ENCODE measurements at regions not wholly inside any gene's neighbourhood (a gene's known extent, or its start where the extent isn't known, plus 50 kb on each side); places are given as distances from the start of the nearest gene placed in this dataset.

DNA sequence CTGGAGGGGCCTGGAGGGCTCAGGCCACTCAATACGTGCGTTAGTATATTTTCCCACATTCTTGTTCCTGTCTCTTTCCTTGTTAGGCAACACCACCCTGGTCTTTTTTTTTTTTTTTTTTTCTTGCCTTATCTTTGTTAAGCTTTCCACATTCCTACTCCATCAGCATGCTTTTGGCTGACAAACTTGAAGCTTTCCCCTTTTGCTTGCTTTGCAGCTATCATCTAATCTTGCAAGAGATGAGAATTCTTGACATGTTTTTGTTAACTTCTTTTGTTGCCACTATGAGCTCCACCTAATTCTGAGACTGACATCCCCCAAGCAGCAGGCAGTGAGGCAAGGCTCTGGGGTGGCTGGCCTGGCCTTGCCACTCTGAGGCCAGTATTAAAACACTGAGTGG is 52.5 kb upstream of the NRP1 start:
- TF ChIP-seq, protein P1, sequence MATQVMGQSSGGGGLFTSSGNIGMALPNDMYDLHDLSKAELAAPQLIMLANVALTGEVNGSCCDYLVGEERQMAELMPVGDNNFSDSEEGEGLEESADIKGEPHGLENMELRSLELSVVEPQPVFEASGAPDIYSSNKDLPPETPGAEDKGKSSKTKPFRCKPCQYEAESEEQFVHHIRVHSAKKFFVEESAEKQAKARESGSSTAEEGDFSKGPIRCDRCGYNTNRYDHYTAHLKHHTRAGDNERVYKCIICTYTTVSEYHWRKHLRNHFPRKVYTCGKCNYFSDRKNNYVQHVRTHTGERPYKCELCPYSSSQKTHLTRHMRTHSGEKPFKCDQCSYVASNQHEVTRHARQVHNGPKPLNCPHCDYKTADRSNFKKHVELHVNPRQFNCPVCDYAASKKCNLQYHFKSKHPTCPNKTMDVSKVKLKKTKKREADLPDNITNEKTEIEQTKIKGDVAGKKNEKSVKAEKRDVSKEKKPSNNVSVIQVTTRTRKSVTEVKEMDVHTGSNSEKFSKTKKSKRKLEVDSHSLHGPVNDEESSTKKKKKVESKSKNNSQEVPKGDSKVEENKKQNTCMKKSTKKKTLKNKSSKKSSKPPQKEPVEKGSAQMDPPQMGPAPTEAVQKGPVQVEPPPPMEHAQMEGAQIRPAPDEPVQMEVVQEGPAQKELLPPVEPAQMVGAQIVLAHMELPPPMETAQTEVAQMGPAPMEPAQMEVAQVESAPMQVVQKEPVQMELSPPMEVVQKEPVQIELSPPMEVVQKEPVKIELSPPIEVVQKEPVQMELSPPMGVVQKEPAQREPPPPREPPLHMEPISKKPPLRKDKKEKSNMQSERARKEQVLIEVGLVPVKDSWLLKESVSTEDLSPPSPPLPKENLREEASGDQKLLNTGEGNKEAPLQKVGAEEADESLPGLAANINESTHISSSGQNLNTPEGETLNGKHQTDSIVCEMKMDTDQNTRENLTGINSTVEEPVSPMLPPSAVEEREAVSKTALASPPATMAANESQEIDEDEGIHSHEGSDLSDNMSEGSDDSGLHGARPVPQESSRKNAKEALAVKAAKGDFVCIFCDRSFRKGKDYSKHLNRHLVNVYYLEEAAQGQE (IDR thresholded peaks at IDR 0.05; ENCODE audit: low read depth) = no peak
- no peak for TF ChIP-seq TCF12 (IDR thresholded peaks at IDR 0.05; ENCODE audit: low read depth)

DNA sequence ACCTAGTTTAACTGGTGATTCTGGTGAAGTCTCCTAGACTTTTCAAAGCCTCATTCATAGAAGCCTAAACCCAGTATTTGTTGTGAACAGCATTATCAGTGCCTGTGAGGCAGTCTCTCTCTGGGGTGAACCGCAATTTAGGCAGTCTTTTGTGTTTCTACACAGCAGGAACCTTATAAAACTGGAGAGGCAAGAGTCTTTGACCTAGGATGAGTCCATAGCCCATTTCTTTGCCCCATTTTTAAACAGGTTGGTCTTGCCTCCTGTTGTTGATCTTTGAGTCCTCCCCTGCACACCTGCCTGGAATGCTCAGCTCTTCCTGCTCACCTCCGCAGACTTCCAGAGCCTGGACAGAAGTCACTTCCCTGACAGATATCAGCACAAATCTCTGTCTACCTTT is 51.2 kb upstream of the NRP1 start:
- TF ChIP-seq CREB1 (IDR thresholded peaks at IDR 0.05; ENCODE audit: low read depth) (no peak), NFIC (IDR thresholded peaks at IDR 0.05) (no peak), EGR1 (IDR thresholded peaks at IDR 0.05) (no peak), YY1 (IDR thresholded peaks at IDR 0.05; ENCODE audit: low read depth) (no peak), TCF12 (IDR thresholded peaks at IDR 0.05; ENCODE audit: low read depth) (no peak), TEAD4 (IDR thresholded peaks at IDR 0.05) (no peak), CEBPB (IDR thresholded peaks at IDR 0.05) (no peak), ZBTB7A (IDR thresholded peaks at IDR 0.05; ENCODE audit: low read depth) (no peak), EP300 (IDR thresholded peaks at IDR 0.05; ENCODE audit: borderline replicate concordance) (no peak), RAD21 (IDR thresholded peaks at IDR 0.05; ENCODE audit: low read depth) (no peak), TAF1 (IDR thresholded peaks at IDR 0.05; ENCODE audit: low read depth) (no peak), FOXM1 (IDR thresholded peaks at IDR 0.05; ENCODE audit: borderline replicate concordance, low read depth) (no peak)
- TF ChIP-seq, protein P2, sequence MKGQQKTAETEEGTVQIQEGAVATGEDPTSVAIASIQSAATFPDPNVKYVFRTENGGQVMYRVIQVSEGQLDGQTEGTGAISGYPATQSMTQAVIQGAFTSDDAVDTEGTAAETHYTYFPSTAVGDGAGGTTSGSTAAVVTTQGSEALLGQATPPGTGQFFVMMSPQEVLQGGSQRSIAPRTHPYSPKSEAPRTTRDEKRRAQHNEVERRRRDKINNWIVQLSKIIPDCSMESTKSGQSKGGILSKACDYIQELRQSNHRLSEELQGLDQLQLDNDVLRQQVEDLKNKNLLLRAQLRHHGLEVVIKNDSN (IDR thresholded peaks at IDR 0.05) = no peak
- TF ChIP-seq, protein P3, sequence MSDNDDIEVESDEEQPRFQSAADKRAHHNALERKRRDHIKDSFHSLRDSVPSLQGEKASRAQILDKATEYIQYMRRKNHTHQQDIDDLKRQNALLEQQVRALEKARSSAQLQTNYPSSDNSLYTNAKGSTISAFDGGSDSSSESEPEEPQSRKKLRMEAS (IDR thresholded peaks at IDR 0.05) = no peak
- TF ChIP-seq, protein P1 (IDR thresholded peaks at IDR 0.05; ENCODE audit: low read depth) = no peak

DNA sequence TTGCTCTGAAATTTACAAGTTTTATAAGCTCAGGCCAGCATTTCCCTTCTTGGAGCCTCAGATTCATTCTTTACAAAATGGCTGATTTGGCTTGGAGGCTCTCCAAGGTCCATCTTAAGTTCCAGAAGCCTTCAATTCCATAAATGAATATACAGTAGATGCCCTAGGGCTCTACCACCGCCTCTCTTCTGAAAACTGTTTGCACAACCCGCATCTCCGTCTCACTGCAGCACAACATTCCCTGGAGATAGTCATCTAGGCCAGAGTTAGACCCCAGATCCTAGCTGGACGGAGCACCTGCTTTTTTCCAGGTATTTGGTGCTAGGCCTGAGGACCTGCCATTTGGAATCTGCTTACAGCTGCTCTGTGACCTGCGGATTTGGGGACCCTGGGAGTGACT is 50.5 kb upstream of the NRP1 start:
- TF ChIP-seq, protein P1 (IDR thresholded peaks at IDR 0.05; ENCODE audit: low read depth) = no peak
- TF ChIP-seq TAF1 (IDR thresholded peaks at IDR 0.05; ENCODE audit: low read depth) = no peak
- no peak for TF ChIP-seq NFIC (IDR thresholded peaks at IDR 0.05)
- TF ChIP-seq TCF12 (IDR thresholded peaks at IDR 0.05; ENCODE audit: low read depth) = no peak
- TF ChIP-seq YY1 (IDR thresholded peaks at IDR 0.05; ENCODE audit: low read depth) = no peak
- no peak for TF ChIP-seq FOXM1 (IDR thresholded peaks at IDR 0.05; ENCODE audit: borderline replicate concordance, low read depth)
- TF ChIP-seq, protein P3 (IDR thresholded peaks at IDR 0.05) = no peak
- TF ChIP-seq, protein P2 (IDR thresholded peaks at IDR 0.05) = no peak
- no peak for TF ChIP-seq CEBPB (IDR thresholded peaks at IDR 0.05)
- TF ChIP-seq CREB1 (IDR thresholded peaks at IDR 0.05; ENCODE audit: low read depth) = no peak
- no peak for TF ChIP-seq TEAD4 (IDR thresholded peaks at IDR 0.05)
- no peak for TF ChIP-seq ZBTB7A (IDR thresholded peaks at IDR 0.05; ENCODE audit: low read depth)
- TF ChIP-seq RAD21 (IDR thresholded peaks at IDR 0.05; ENCODE audit: low read depth) = no peak
- TF ChIP-seq EGR1 (IDR thresholded peaks at IDR 0.05) = no peak
